Prostate gland (tissue), 2 donors: ENCODE measurements at regions not wholly inside any gene's neighbourhood (a gene's known extent, or its start where the extent isn't known, plus 50 kb on each side); places are given as distances from the start of the nearest gene placed in this dataset.

Experiments used
- POLR2A ChIP-seq: fragments of 450-650 bp; IDR thresholded peaks from one replicate; pipeline ENCODE4 v1.6.1; 2016; ENCODE audit warnings: antibody characterized with exemption, mild to moderate bottlenecking
- POLR2AphosphoS5 ChIP-seq: sonication (generic); formaldehyde crosslinking; IDR thresholded peaks from one replicate; pipeline ENCODE4 v1.6.1; 2017; ENCODE audit warnings: antibody characterized with exemption
- TF ChIP-seq, protein P1 (sequence below), 4 experiments: fragments of 200-600 bp in 2 of 4; fragments of 450-650 bp in 2 of 4; sonication (generic) in 2 of 4; IDR thresholded peaks; 1 replicate in 3 of 4; 2 replicates in 1 of 4; pipeline ENCODE4 v1.5.1; 2016 to 2019; ENCODE audit warnings: antibody characterized with exemption in 4 of 4, mild to moderate bottlenecking in 2 of 4, moderate library complexity in 2 of 4

DNA sequence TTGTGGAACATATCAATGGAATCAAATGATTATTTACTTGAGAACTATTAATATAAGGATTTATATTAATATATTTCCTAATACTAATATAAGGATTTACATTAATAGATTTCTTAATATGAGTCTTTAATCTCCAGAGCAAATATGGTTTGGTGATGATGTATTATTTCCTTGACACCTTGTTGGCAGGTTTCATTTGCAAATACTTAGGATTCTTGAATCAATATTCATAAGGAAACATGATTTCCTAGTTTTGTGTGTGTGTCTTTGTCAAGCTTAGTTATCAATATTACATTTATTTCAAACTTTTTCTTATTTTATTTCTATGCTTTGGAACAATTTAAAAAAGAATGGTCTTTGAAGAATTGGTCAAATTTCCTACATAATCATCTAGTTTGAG lies 138.5 kb downstream of the RAB38 start:
- TF ChIP-seq, protein P1, sequence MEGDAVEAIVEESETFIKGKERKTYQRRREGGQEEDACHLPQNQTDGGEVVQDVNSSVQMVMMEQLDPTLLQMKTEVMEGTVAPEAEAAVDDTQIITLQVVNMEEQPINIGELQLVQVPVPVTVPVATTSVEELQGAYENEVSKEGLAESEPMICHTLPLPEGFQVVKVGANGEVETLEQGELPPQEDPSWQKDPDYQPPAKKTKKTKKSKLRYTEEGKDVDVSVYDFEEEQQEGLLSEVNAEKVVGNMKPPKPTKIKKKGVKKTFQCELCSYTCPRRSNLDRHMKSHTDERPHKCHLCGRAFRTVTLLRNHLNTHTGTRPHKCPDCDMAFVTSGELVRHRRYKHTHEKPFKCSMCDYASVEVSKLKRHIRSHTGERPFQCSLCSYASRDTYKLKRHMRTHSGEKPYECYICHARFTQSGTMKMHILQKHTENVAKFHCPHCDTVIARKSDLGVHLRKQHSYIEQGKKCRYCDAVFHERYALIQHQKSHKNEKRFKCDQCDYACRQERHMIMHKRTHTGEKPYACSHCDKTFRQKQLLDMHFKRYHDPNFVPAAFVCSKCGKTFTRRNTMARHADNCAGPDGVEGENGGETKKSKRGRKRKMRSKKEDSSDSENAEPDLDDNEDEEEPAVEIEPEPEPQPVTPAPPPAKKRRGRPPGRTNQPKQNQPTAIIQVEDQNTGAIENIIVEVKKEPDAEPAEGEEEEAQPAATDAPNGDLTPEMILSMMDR (IDR thresholded peaks at IDR 0.05), result no peak
- TF ChIP-seq POLR2A, result no peak
- TF ChIP-seq POLR2AphosphoS5, result no peak
